IMR-90 (cell line): ENCODE measurements at regions not wholly inside any gene's neighbourhood (a gene's known extent, or its start where the extent isn't known, plus 50 kb on each side); places are given as distances from the start of the nearest gene placed in this dataset.

Experiments used
- ATAC-seq: fragments of 200-7000 bp; cut with Tn5 transposase; 2 replicates; pipeline ENCODE4 v1.9.1; 2020; ENCODE audit warnings: low read depth, mild to moderate bottlenecking, moderate library complexity
- BruUV-seq: library from RNA; stranded (reverse); fragments of 400-500 nt; replicated peaks from 2 replicates; lab custom pipeline; 2021; lab: Mats Ljungman, UMichigan
- CTCF ChIA-PET: fragments of 300-600 bp; formaldehyde crosslinking; extraction: SDS; loops from one replicate; lab custom pipeline; 2021; ENCODE audit warnings: antibody characterized with exemption; lab: Yijun Ruan, JAX
- POLR2A ChIA-PET: fragments of 300-600 bp; sonication (Branson Sonifier 250); formaldehyde crosslinking; loops from one replicate; lab custom pipeline; 2022; ENCODE audit warnings: antibody characterized with exemption; ENCODE audit not compliant: unreplicated experiment; lab: Charles Lee
- DNase-seq: peaks from one replicate; pipeline ENCODE4 v3.0.0; 2013
- H2AFZ ChIP-seq: replicated peaks from 2 replicates; pipeline ENCODE3; 2013; ENCODE audit warnings: low read length, mild to moderate bottlenecking; ENCODE audit not compliant: poor library complexity
- H2AK5ac ChIP-seq: 2 replicates; pipeline ENCODE4 v1.6.1; 2013; ENCODE audit warnings: low read depth, low read length, inconsistent platforms
- H2AK9ac ChIP-seq: replicated peaks from 2 replicates; pipeline ENCODE3; 2013; ENCODE audit warnings: mild to moderate bottlenecking, low read depth, low read length, moderate library complexity; ENCODE audit not compliant: poor library complexity
- H2BK120ac ChIP-seq: 2 replicates; pipeline ENCODE4 v1.6.1; 2013; ENCODE audit warnings: low read depth, low read length, inconsistent platforms
- H2BK15ac ChIP-seq: 3 replicates; pipeline ENCODE4 v1.6.1; 2013; ENCODE audit warnings: low read depth, low read length, inconsistent platforms
- H2BK20ac ChIP-seq: 2 replicates; pipeline ENCODE4 v1.6.1; 2013; ENCODE audit warnings: low read depth, mild to moderate bottlenecking, inconsistent platforms, low read length, moderate library complexity
- H2BK5ac ChIP-seq: 2 replicates; pipeline ENCODE4 v1.6.1; 2013; ENCODE audit warnings: mild to moderate bottlenecking, low read depth, low read length, inconsistent platforms; ENCODE audit not compliant: poor library complexity, severe bottlenecking
- H3K14ac ChIP-seq: replicated peaks from 2 replicates; pipeline ENCODE4 v1.6.1; 2013; ENCODE audit warnings: low read depth, low read length, inconsistent platforms
- H3K18ac ChIP-seq: 2 replicates; pipeline ENCODE4 v1.6.1; 2013; ENCODE audit warnings: low read depth, low read length, control low read depth
- H3K23ac ChIP-seq: 2 replicates; pipeline ENCODE4 v1.6.1; 2013; ENCODE audit warnings: low read depth, low read length, inconsistent platforms
- H3K27ac ChIP-seq: 2 replicates; pipeline ENCODE4 v1.5.1; 2013; ENCODE audit warnings: mild to moderate bottlenecking, control low read depth, low read length; ENCODE audit not compliant: insufficient read depth
- H3K27me3 ChIP-seq: 2 replicates; pipeline ENCODE4 v1.6.1; 2013; ENCODE audit warnings: low read length; ENCODE audit not compliant: control insufficient read depth, insufficient read depth
- H3K36me3 ChIP-seq: 2 replicates; pipeline ENCODE4 v1.6.1; 2013; ENCODE audit warnings: low read length, mixed read lengths; ENCODE audit not compliant: control insufficient read depth, insufficient read depth
- H3K4ac ChIP-seq: 2 replicates; pipeline ENCODE4 v1.6.1; 2013; ENCODE audit warnings: low read depth, low read length, inconsistent platforms
- H3K4me1 ChIP-seq: 2 replicates; pipeline ENCODE4 v1.6.1; 2013; ENCODE audit warnings: low read length, mixed read lengths; ENCODE audit not compliant: control insufficient read depth, insufficient read depth
- H3K4me2 ChIP-seq: 2 replicates; pipeline ENCODE4 v1.6.1; 2013; ENCODE audit warnings: low read depth, mild to moderate bottlenecking, control low read depth, low read length, moderate library complexity
- H3K4me3 ChIP-seq: 2 replicates; pipeline ENCODE4 v1.5.1; 2013; ENCODE audit warnings: low read depth, mild to moderate bottlenecking, control low read depth, low read length, moderate library complexity; ENCODE audit not compliant: insufficient read depth
- H3K56ac ChIP-seq: 2 replicates; pipeline ENCODE4 v1.6.1; 2013; ENCODE audit warnings: low read length, inconsistent platforms; ENCODE audit not compliant: insufficient read depth; ENCODE audit errors: extremely low read depth
- H3K79me1 ChIP-seq, 2 experiments: 2 replicates each; pipeline ENCODE4 v1.6.1; 2013; ENCODE audit warnings: low read length in 2 of 2, inconsistent platforms in 1 of 2, low read depth in 1 of 2
- H3K9ac ChIP-seq: 2 replicates; pipeline ENCODE4 v1.6.1; 2013; ENCODE audit warnings: low read depth, low read length, control low read depth
- H3K9me1 ChIP-seq: 2 replicates; pipeline ENCODE4 v1.6.1; 2013; ENCODE audit warnings: low read length, inconsistent platforms; ENCODE audit not compliant: insufficient read depth
- H3K9me3 ChIP-seq: 2 replicates; pipeline ENCODE4 v1.6.1; 2013; ENCODE audit warnings: low read length; ENCODE audit not compliant: control insufficient read depth, insufficient read depth
- H4K20me1 ChIP-seq: 2 replicates; pipeline ENCODE4 v1.6.1; 2013; ENCODE audit warnings: low read length, inconsistent platforms; ENCODE audit not compliant: insufficient read depth
- H4K5ac ChIP-seq: 2 replicates; pipeline ENCODE4 v1.6.1; 2013; ENCODE audit warnings: mild to moderate bottlenecking, low read depth, low read length, control low read depth
- H4K8ac ChIP-seq, 2 experiments: 2 replicates each; pipeline ENCODE4 v1.6.1; 2013; ENCODE audit warnings: low read depth in 2 of 2, low read length in 2 of 2, control low read depth in 1 of 2, inconsistent platforms in 1 of 2
- H4K91ac ChIP-seq: 2 replicates; pipeline ENCODE4 v1.6.1; 2013; ENCODE audit warnings: low read depth, low read length, inconsistent platforms; ENCODE audit not compliant: insufficient read depth
- CTCF ChIP-seq: conservative IDR thresholded peaks from 2 replicates; pipeline ENCODE4 v1.5.1; 2012; ENCODE audit warnings: mild to moderate bottlenecking, low read depth, low read length, improper control_type of control experiment
- WGBS, 2 experiments: methylation state at CpG; one replicate each; pipeline versions ENCODE4 v1.1.5 to v1.1.7; 2013; ENCODE audit warnings: missing lambda C conversion rate in 2 of 2; ENCODE audit not compliant: insufficient read length in 1 of 2; ENCODE audit errors: extremely low coverage in 2 of 2; 5-methylcytosine and 5-hydroxymethylcytosine counted together
- dilution Hi-C: fragments of 300-500 bp; cut with HindIII; formaldehyde crosslinking; loops from one replicate; pipeline ENCODE4 v1.14.3; 2018; ENCODE audit warnings: low sequenced_read_pairs; ENCODE audit not compliant: unreplicated experiment
- in situ Hi-C: fragments of 300-500 bp; cut with MboI; formaldehyde crosslinking; loops from 3 replicates; pipeline ENCODE4 v1.14.3; 2019; ENCODE audit warnings: low sequenced_read_pairs, inconsistent platforms, mixed read lengths
- intact Hi-C: fragments of 100-400 bp; cut with micrococcal nuclease; formaldehyde crosslinking; loops from 2 replicates; pipeline ENCODE4 v1.10.0; 2022

- DNase-seq, result no peak
- no peaks in the 10 kb centered on the region for H4K20me1 ChIP-seq
- H3K36me3 ChIP-seq, result no peaks in the 10 kb centered on the region
- no peak overlapping the region for H3K9ac ChIP-seq
- no peak overlapping the region for H4K5ac ChIP-seq
- no peak overlapping the region for H3K4me3 ChIP-seq
- in situ Hi-C loops (no loop called here), intact Hi-C loops (no loop called here), dilution Hi-C loops (no loop called here)
- ChIA-PET CTCF (no interaction called here), POLR2A (no interaction called here)
- H4K8ac ChIP-seq, result no peak overlapping the region
- no peak overlapping the region for H2AFZ ChIP-seq
- H3K79me1 ChIP-seq, result no peaks in the 10 kb centered on the region
- no peaks in the 10 kb centered on the region for H3K27me3 ChIP-seq
- WGBS, 2 experiments, result no CpG with 5 or more reads among the region's 1 CpG
- no peak overlapping the region for H3K14ac ChIP-seq
- H3K9me1 ChIP-seq, result no peaks in the 10 kb centered on the region
- no peak for ATAC-seq
- no peak overlapping the region for H3K23ac ChIP-seq
- no peak overlapping the region for H2BK20ac ChIP-seq
- no TSS peak for BruUV-seq
- no peaks in the 10 kb centered on the region for H3K9me3 ChIP-seq
- no peak overlapping the region for H4K91ac ChIP-seq
- H3K56ac ChIP-seq, result no peak overlapping the region
- no peak for TF ChIP-seq CTCF
- no peak overlapping the region for H2BK5ac ChIP-seq
- no peak overlapping the region for H3K18ac ChIP-seq
- no peak overlapping the region for H3K4ac ChIP-seq
- H3K4me2 ChIP-seq, result no peak overlapping the region
- no peak overlapping the region for H2BK120ac ChIP-seq
- no peak overlapping the region for H2AK9ac ChIP-seq
- H3K27ac ChIP-seq, result no peak overlapping the region
- H3K4me1 ChIP-seq, result no peaks in the 10 kb centered on the region
- no peak overlapping the region for H2AK5ac ChIP-seq
- H2BK15ac ChIP-seq, result no peak overlapping the region
These were observed 328.8 kb upstream of the PIK3R1 start for GRCh38 chr5:67886761-67887160.
